Stimulated activated naive CD8-positive, alpha-beta T cell treated with anti-CD3 and anti-CD28 coated beads, Interleukin-15, Interleukin-2, amounts not matched to agents 100 ng/mL and 50 ng/mL, for 24 hours (primary cell): ENCODE measurements at regions not wholly inside any gene's neighbourhood (a gene's known extent, or its start where the extent isn't known, plus 50 kb on each side); places are given as distances from the start of the nearest gene placed in this dataset.
A peak's percentile ranks its signal among the peaks of the same experiment; 100 is the strongest.
"Not testable (repeated sequence)": the region's sequence is repeated elsewhere in the genome, so short reads cannot be mapped to it uniquely, and the experiment has no call there.

Experiments
- H3K27ac Mint-ChIP-seq: one replicate; pipeline ENCODE4 v1.8.0; 2021; ENCODE audit warnings: mild to moderate bottlenecking, mixed read lengths
- H3K27me3 Mint-ChIP-seq: one replicate; pipeline ENCODE4 v1.8.0; 2021; ENCODE audit warnings: mixed read lengths
- H3K36me3 Mint-ChIP-seq: one replicate; pipeline ENCODE4 v1.8.0; 2021; ENCODE audit warnings: low read depth, mixed read lengths
- H3K4me1 Mint-ChIP-seq: one replicate; pipeline ENCODE4 v1.8.0; 2021; ENCODE audit warnings: low read depth, mixed read lengths
- H3K4me3 Mint-ChIP-seq: one replicate; pipeline ENCODE4 v1.8.0; 2021; ENCODE audit warnings: mild to moderate bottlenecking, mixed read lengths
- H3K9me3 Mint-ChIP-seq: one replicate; pipeline ENCODE4 v1.8.0; 2021; ENCODE audit warnings: mixed read lengths

GRCh38 chr14:24700511-24700910 is 66.5 kb upstream of the GZMB start:
- H3K4me1 Mint-ChIP-seq = peaks cover 37% of the 10 kb centered on the region
- H3K27ac Mint-ChIP-seq = no peak overlapping the region
- H3K4me3 Mint-ChIP-seq = no peak overlapping the region

GRCh38 chr14:24699052-24699451 is 65.1 kb upstream of the GZMB start:
- H3K4me3 Mint-ChIP-seq = no peak overlapping the region
- H3K4me1 Mint-ChIP-seq = peaks cover 31% of the 10 kb centered on the region
- no peaks in the 10 kb centered on the region for H3K9me3 Mint-ChIP-seq
- H3K36me3 Mint-ChIP-seq = no peaks in the 10 kb centered on the region
- no peak overlapping the region for H3K27ac Mint-ChIP-seq
- no peaks in the 10 kb centered on the region for H3K27me3 Mint-ChIP-seq

More at GRCh38 chr14:24700511-24700910, 66.5 kb upstream of the GZMB start:
- no peaks in the 10 kb centered on the region for H3K9me3 Mint-ChIP-seq
- H3K36me3 Mint-ChIP-seq = no peaks in the 10 kb centered on the region
- no peaks in the 10 kb centered on the region for H3K27me3 Mint-ChIP-seq

GRCh38 chr14:24696280-24696920 is 62.4 kb upstream of the GZMB start:
- H3K27ac Mint-ChIP-seq, H3K9me3 Mint-ChIP-seq, H3K27me3 Mint-ChIP-seq, H3K4me3 Mint-ChIP-seq, H3K36me3 Mint-ChIP-seq: not testable (repeated sequence)
- peaks cover 38% of the 10 kb centered on the region for H3K4me1 Mint-ChIP-seq

GRCh38 chr14:24695265-24696241 is 61.6 kb upstream of the GZMB start:
- no peaks in the 10 kb centered on the region for H3K9me3 Mint-ChIP-seq
- no peak overlapping the region for H3K4me3 Mint-ChIP-seq
- H3K27ac Mint-ChIP-seq = no peak overlapping the region
- H3K36me3 Mint-ChIP-seq = no peaks in the 10 kb centered on the region
- peaks cover 41% of the 10 kb centered on the region for H3K4me1 Mint-ChIP-seq
- H3K27me3 Mint-ChIP-seq = no peaks in the 10 kb centered on the region

GRCh38 chr14:24694680-24695079 is 60.7 kb upstream of the GZMB start:
- Mint-ChIP-seq H3K27ac (no peak overlapping the region), H3K4me1 (peaks cover 41% of the 10 kb centered on the region), H3K27me3 (no peaks in the 10 kb centered on the region), H3K36me3 (no peaks in the 10 kb centered on the region), H3K4me3 (no peak overlapping the region), H3K9me3 (no peaks in the 10 kb centered on the region)

GRCh38 chr14:24693983-24694382 is 60.0 kb upstream of the GZMB start:
- no peaks in the 10 kb centered on the region for H3K36me3 Mint-ChIP-seq
- H3K27me3 Mint-ChIP-seq = no peaks in the 10 kb centered on the region
- no peaks in the 10 kb centered on the region for H3K9me3 Mint-ChIP-seq
- no peak overlapping the region for H3K4me3 Mint-ChIP-seq
- peaks cover 38% of the 10 kb centered on the region for H3K4me1 Mint-ChIP-seq
- H3K27ac Mint-ChIP-seq = no peak overlapping the region

- H3K4me3 Mint-ChIP-seq = peak overlapping the region; percentile 35
- H3K4me1 Mint-ChIP-seq = peaks cover 36% of the 10 kb centered on the region
- H3K9me3 Mint-ChIP-seq = no peaks in the 10 kb centered on the region
- H3K36me3 Mint-ChIP-seq = no peaks in the 10 kb centered on the region
- H3K27me3 Mint-ChIP-seq = no peaks in the 10 kb centered on the region
- H3K27ac Mint-ChIP-seq = no peak overlapping the region
Measured at GRCh38 chr14:24693353-24693737, 59.4 kb upstream of the GZMB start.

- H3K27ac Mint-ChIP-seq = no peak overlapping the region
- no peaks in the 10 kb centered on the region for H3K9me3 Mint-ChIP-seq
- peaks cover 36% of the 10 kb centered on the region for H3K4me1 Mint-ChIP-seq
- peak overlapping the region; percentile 59 for H3K4me3 Mint-ChIP-seq
- no peaks in the 10 kb centered on the region for H3K27me3 Mint-ChIP-seq
- H3K36me3 Mint-ChIP-seq = no peaks in the 10 kb centered on the region
Measured at GRCh38 chr14:24692382-24693352, 58.7 kb upstream of the GZMB start.

GRCh38 chr14:24690492-24690891 is 56.5 kb upstream of the GZMB start:
- Mint-ChIP-seq H3K9me3 (no peaks in the 10 kb centered on the region), H3K36me3 (no peaks in the 10 kb centered on the region), H3K27me3 (no peaks in the 10 kb centered on the region), H3K27ac (no peak overlapping the region), H3K4me1 (peaks cover 38% of the 10 kb centered on the region), H3K4me3 (no peak overlapping the region)

GRCh38 chr14:24688030-24688658 is 54.2 kb upstream of the GZMB start:
- no peak overlapping the region for H3K27ac Mint-ChIP-seq
- no peaks in the 10 kb centered on the region for H3K9me3 Mint-ChIP-seq
- no peaks in the 10 kb centered on the region for H3K36me3 Mint-ChIP-seq
- peaks cover 50% of the 10 kb centered on the region for H3K4me1 Mint-ChIP-seq
- H3K4me3 Mint-ChIP-seq = no peak overlapping the region
- H3K27me3 Mint-ChIP-seq = peaks cover 2% of the 10 kb centered on the region
